Astrocyte (in vitro differentiated cells and primary cell): ENCODE measurements at regions not wholly inside any gene's neighbourhood (a gene's known extent, or its start where the extent isn't known, plus 50 kb on each side); places are given as distances from the start of the nearest gene placed in this dataset.

ENCODE experiments used
- CTCF ChIP-seq: IDR thresholded peaks from 2 replicates; pipeline ENCODE4 v1.5.1; 2011; ENCODE audit warnings: low read depth, mild to moderate bottlenecking, inconsistent platforms, low read length, moderate library complexity; ENCODE audit not compliant: insufficient read depth
- EZH2 ChIP-seq: IDR thresholded peaks from 2 replicates; pipeline ENCODE4 v1.6.1; 2012; ENCODE audit warnings: mild to moderate bottlenecking, low read length, inconsistent platforms; ENCODE audit not compliant: insufficient read depth

GRCh38 chr11:110908401-110909105, 196.3 kb upstream of the ARHGAP20 start:
- TF ChIP-seq CTCF = no peak
- no peak for TF ChIP-seq EZH2
